GM13976 (cell line): ENCODE measurements at regions not wholly inside any gene's neighbourhood (a gene's known extent, or its start where the extent isn't known, plus 50 kb on each side); places are given as distances from the start of the nearest gene placed in this dataset.
"Not testable (repeated sequence)": the region's sequence is repeated elsewhere in the genome, so short reads cannot be mapped to it uniquely, and the experiment has no call there.

Experiments used
- DNase-seq: peaks from one replicate; pipeline ENCODE4 v3.0.0; 2012; ENCODE audit warnings: low spot score
- CTCF ChIP-seq: IDR thresholded peaks from 2 replicates; pipeline ENCODE4 v1.5.1; 2012; ENCODE audit warnings: borderline replicate concordance, mild to moderate bottlenecking; ENCODE audit not compliant: insufficient read depth; ENCODE audit errors: extremely low read depth, missing control alignments, control extremely low read depth
- in situ Hi-C: fragments of 300-500 bp; cut with MboI; formaldehyde crosslinking; loops from one replicate; pipeline ENCODE4 v1.12.0; 2022; ENCODE audit warnings: low sequenced_read_pairs, mixed read lengths, inconsistent platforms; ENCODE audit not compliant: unreplicated experiment

GRCh38 chr13:56459286-56459685, 681.4 kb upstream of the PRR20A start:
- no peak for DNase-seq
- no peak for TF ChIP-seq CTCF
- in situ Hi-C loops = no loop called here

- no peak for DNase-seq
- in situ Hi-C loops = no loop called here
- TF ChIP-seq CTCF = no peak
Observed at GRCh38 chr13:56501750-56502149, 639.0 kb upstream of the PRR20A start.

GRCh38 chr13:56510836-56511235, 629.9 kb upstream of the PRR20A start:
- in situ Hi-C loops = no loop called here
- DNase-seq = no peak
- no peak for TF ChIP-seq CTCF

- DNase-seq, in situ Hi-C loops: not testable (repeated sequence)
Observed at GRCh38 chr13:56512336-56512735, 628.4 kb upstream of the PRR20A start.

- no peak for DNase-seq
- in situ Hi-C loops = no loop called here
- no peak for TF ChIP-seq CTCF
Observed at GRCh38 chr13:56515441-56515840, 625.3 kb upstream of the PRR20A start.

- no peak for TF ChIP-seq CTCF
- DNase-seq = no peak
- in situ Hi-C loops = no loop called here
Observed at GRCh38 chr13:56528040-56528790, 612.5 kb upstream of the PRR20A start.

- TF ChIP-seq CTCF = no peak
- no peak for DNase-seq
- in situ Hi-C loops = no loop called here
Observed at GRCh38 chr13:56530096-56530495, 610.6 kb upstream of the PRR20A start.

GRCh38 chr13:56547921-56548320, 592.8 kb upstream of the PRR20A start:
- in situ Hi-C loops = not testable (repeated sequence)

More at GRCh38 chr13:56547921-56548320, 592.8 kb upstream of the PRR20A start:
- DNase-seq = not testable (repeated sequence)
